Lung (tissue), 11 donors: ENCODE measurements at regions not wholly inside any gene's neighbourhood (a gene's known extent, or its start where the extent isn't known, plus 50 kb on each side); places are given as distances from the start of the nearest gene placed in this dataset.

Source experiments
- ATAC-seq: fragments of 200-7000 bp; cut with Tn5 transposase; one replicate; pipeline ENCODE4 v1.9.1; 2020; ENCODE audit warnings: moderate number of reproducible peaks; ENCODE audit not compliant: insufficient read depth, low FRiP score
- DNase-seq, 3 donors: peaks; one replicate each; pipeline ENCODE4 v3.0.0-alpha.2; 2013 to 2017
- H3K27ac ChIP-seq, 2 donors: one replicate each; pipeline ENCODE4 v1.5.1; 2013; ENCODE audit warnings: mild to moderate bottlenecking in 2 of 2, moderate library complexity in 2 of 2, control low read depth in 1 of 2, inconsistent platforms in 1 of 2, low read depth in 1 of 2, low read length in 1 of 2
- H3K27me3 ChIP-seq, 3 donors: one replicate each; pipeline ENCODE4 v1.5.1; 2013; ENCODE audit warnings: low read length in 2 of 3; ENCODE audit not compliant: control insufficient read depth in 3 of 3, insufficient read depth in 3 of 3
- H3K36me3 ChIP-seq, 4 donors: one replicate each; pipeline ENCODE4 v1.5.1; 2013; ENCODE audit warnings: low read length in 4 of 4, mild to moderate bottlenecking in 1 of 4, moderate library complexity in 1 of 4; ENCODE audit not compliant: control insufficient read depth in 4 of 4, insufficient read depth in 4 of 4
- H3K4me1 ChIP-seq, 5 donors: one replicate each; pipeline ENCODE4 v1.5.1; 2013; ENCODE audit warnings: low read length in 5 of 5, mild to moderate bottlenecking in 2 of 5, moderate library complexity in 1 of 5; ENCODE audit not compliant: control insufficient read depth in 5 of 5, insufficient read depth in 5 of 5
- H3K4me3 ChIP-seq: one replicate; pipeline ENCODE4 v1.5.1; 2013; ENCODE audit warnings: mild to moderate bottlenecking, control low read depth, moderate library complexity
- H3K9ac ChIP-seq, 2 donors: one replicate each; pipeline ENCODE4 v1.5.1; 2013; ENCODE audit warnings: low read length in 2 of 2, control low read depth in 1 of 2; ENCODE audit not compliant: insufficient read depth in 1 of 2
- H3K9me3 ChIP-seq, 4 donors: one replicate each; pipeline ENCODE4 v1.5.1; 2013; ENCODE audit warnings: low read length in 3 of 4, mild to moderate bottlenecking in 1 of 4, moderate library complexity in 1 of 4; ENCODE audit not compliant: control insufficient read depth in 4 of 4, insufficient read depth in 3 of 4
- CTCF ChIP-seq: IDR thresholded peaks from 2 replicates; pipeline ENCODE4 v1.5.1; 2012; ENCODE audit warnings: mild to moderate bottlenecking; ENCODE audit errors: control extremely low read depth, extremely low read depth
- WGBS, 2 donors: extraction: QIAGEN DNeasy Blood & Tissue Kit; methylation state at CpG; one replicate each; pipeline ENCODE4 v1.1.7; 2013; 5-methylcytosine and 5-hydroxymethylcytosine counted together
- donor health status: control.
- donor health status: control.
- donor health status: Bipolar disorder and iron deficiency.
- donor health status: healthy.
- donor health status: DM: yes; HTN: yes; CAD: no.

GRCh38 chr12:85413266-85413665 lies 133.2 kb downstream of the ALX1 start:
- 78 to 83% methylated on average over 2 of the region's 2 CpGs for WGBS, 2 donors
- H3K27ac ChIP-seq = no peak overlapping the region
- no peak overlapping the region for H3K9ac ChIP-seq
- no peaks in the 10 kb centered on the region for H3K4me1 ChIP-seq
- DNase-seq = no peak
- no peaks in the 10 kb centered on the region for H3K9me3 ChIP-seq
- H3K27me3 ChIP-seq = peaks cover 0 to 2% (median 0%) of the 10 kb centered on the region in 3 donors
- H3K4me3 ChIP-seq = no peak overlapping the region
- TF ChIP-seq CTCF = no peak
- no peak for ATAC-seq
- no peaks in the 10 kb centered on the region for H3K36me3 ChIP-seq

- Histone ChIP-seq H3K4me3 (no peak overlapping the region), H3K4me1 (peaks cover 0 to 11% (median 0%) of the 10 kb centered on the region in 5 donors), H3K9me3 (no peaks in the 10 kb centered on the region), H3K27ac (no peak overlapping the region), H3K27me3 (no peaks in the 10 kb centered on the region), H3K36me3 (no peaks in the 10 kb centered on the region), H3K9ac (no peak overlapping the region)
- no peak for TF ChIP-seq CTCF
- 66 to 74% methylated on average over 3 of the region's 3 CpGs for WGBS, 2 donors
- DNase-seq (no peak), ATAC-seq (no peak)
Measured at GRCh38 chr12:85422762-85423161, 142.7 kb downstream of the ALX1 start.

- 79% methylated on average over 3 of the region's 3 CpGs for WGBS, 2 donors
- TF ChIP-seq CTCF = no peak
- no peak overlapping the region for H3K4me3 ChIP-seq
- H3K9ac ChIP-seq = no peak overlapping the region
- no peaks in the 10 kb centered on the region for H3K9me3 ChIP-seq
- peaks cover 0 to 11% (median 0%) of the 10 kb centered on the region in 5 donors for H3K4me1 ChIP-seq
- no peak for DNase-seq
- no peaks in the 10 kb centered on the region for H3K36me3 ChIP-seq
- no peaks in the 10 kb centered on the region for H3K27me3 ChIP-seq
- H3K27ac ChIP-seq = no peak overlapping the region
- ATAC-seq = no peak
Measured at GRCh38 chr12:85423947-85424346, 143.9 kb downstream of the ALX1 start.
